Tibial nerve (tissue), 4 donors: ENCODE measurements at regions not wholly inside any gene's neighbourhood (a gene's known extent, or its start where the extent isn't known, plus 50 kb on each side); places are given as distances from the start of the nearest gene placed in this dataset.

Experiments
- DNase-seq, 2 donors: peaks; one replicate each; pipeline ENCODE4 v3.0.0-alpha.2; 2019; ENCODE audit warnings: low spot score in 2 of 2
- H3K27ac ChIP-seq, 4 donors: fragments of 200-600 bp; sonication (generic) in 3 of 4; one replicate each; pipeline ENCODE4 v1.5.1; 2017 to 2019; ENCODE audit warnings: mild to moderate bottlenecking in 1 of 4
- H3K27me3 ChIP-seq, 2 donors: fragments of 200-600 bp; sonication (generic) in 1 of 2; one replicate each; pipeline versions ENCODE4 v1.5.1 to v1.6.0; 2017 to 2019
- H3K36me3 ChIP-seq, 3 donors: fragments of 200-600 bp; sonication (generic); one replicate each; pipeline ENCODE4 v1.5.1; 2018 to 2019
- H3K4me1 ChIP-seq, 4 donors: fragments of 200-600 bp; sonication (generic) in 3 of 4; one replicate each; pipeline ENCODE4 v1.5.1; 2017 to 2019
- H3K4me3 ChIP-seq, 4 donors: fragments of 200-600 bp; sonication (generic) in 3 of 4; one replicate each; pipeline ENCODE4 v1.5.1; 2017 to 2019; ENCODE audit warnings: mild to moderate bottlenecking in 1 of 4, moderate library complexity in 1 of 4
- H3K9me3 ChIP-seq, 4 donors: fragments of 200-600 bp; sonication (generic) in 3 of 4; one replicate each; pipeline ENCODE4 v1.5.1; 2017 to 2019
- EP300 ChIP-seq, 2 donors: sonication (generic); formaldehyde crosslinking; IDR thresholded peaks; one replicate each; pipeline ENCODE4 v1.6.1; 2017; ENCODE audit warnings: antibody characterized with exemption in 2 of 2, mild to moderate bottlenecking in 1 of 2
- POLR2A ChIP-seq, 2 donors: fragments of 450-650 bp; IDR thresholded peaks; one replicate each; pipeline ENCODE4 v1.6.1; 2017; ENCODE audit warnings: antibody characterized with exemption in 2 of 2, mild to moderate bottlenecking in 2 of 2, moderate library complexity in 2 of 2
- WGBS, 2 donors: methylation state at CpG; one replicate each; pipeline ENCODE4 v1.1.5; 2018; 5-methylcytosine and 5-hydroxymethylcytosine counted together
- TF ChIP-seq, protein P1 (sequence below), 5 experiments: fragments of 200-600 bp in 3 of 5; fragments of 450-650 bp in 2 of 5; sonication (generic) in 3 of 5; IDR thresholded peaks; one replicate each; pipeline ENCODE4 v1.5.1; 2016 to 2019; ENCODE audit warnings: antibody characterized with exemption in 5 of 5, mild to moderate bottlenecking in 3 of 5, moderate library complexity in 2 of 5

DNA sequence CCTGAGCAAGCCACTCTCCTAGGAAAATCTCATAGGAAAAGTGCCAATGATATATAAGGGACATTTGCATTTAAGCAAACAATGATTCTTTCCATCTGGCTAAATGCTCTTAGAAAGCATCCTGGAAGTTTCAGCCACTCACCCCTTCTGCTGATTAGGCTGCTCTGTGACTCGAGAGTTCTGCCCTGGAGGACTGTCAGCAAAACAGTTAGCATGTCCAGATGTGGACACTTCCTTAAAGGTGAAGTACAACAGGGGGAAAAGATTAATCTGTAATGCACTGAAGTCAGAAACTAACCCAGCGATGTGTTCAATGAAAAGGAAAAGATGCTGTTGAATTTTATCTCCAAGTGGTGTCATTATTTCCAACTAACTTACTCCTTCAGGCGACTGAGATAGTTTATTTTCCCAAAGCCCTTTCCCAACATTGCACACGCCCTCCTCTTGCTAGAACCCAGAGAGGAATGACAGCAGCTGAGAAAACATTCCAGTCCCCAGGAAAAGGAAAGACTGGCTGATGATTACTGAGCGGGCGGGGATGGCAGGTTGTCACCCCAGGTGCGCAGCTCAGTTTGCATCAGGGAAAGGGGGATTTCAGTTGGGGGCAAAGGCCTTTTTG is 214.0 kb downstream of the SS18 start:
- WGBS, 2 donors, result 45 to 50% methylated on average over 7 of the region's 7 CpGs
- TF ChIP-seq, protein P1, sequence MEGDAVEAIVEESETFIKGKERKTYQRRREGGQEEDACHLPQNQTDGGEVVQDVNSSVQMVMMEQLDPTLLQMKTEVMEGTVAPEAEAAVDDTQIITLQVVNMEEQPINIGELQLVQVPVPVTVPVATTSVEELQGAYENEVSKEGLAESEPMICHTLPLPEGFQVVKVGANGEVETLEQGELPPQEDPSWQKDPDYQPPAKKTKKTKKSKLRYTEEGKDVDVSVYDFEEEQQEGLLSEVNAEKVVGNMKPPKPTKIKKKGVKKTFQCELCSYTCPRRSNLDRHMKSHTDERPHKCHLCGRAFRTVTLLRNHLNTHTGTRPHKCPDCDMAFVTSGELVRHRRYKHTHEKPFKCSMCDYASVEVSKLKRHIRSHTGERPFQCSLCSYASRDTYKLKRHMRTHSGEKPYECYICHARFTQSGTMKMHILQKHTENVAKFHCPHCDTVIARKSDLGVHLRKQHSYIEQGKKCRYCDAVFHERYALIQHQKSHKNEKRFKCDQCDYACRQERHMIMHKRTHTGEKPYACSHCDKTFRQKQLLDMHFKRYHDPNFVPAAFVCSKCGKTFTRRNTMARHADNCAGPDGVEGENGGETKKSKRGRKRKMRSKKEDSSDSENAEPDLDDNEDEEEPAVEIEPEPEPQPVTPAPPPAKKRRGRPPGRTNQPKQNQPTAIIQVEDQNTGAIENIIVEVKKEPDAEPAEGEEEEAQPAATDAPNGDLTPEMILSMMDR (IDR thresholded peaks at IDR 0.05), result no peak
- TF ChIP-seq EP300 (IDR thresholded peaks at IDR 0.05), result peak in 1 of 2 donors; percentile 11
- no peak overlapping the region for H3K27ac ChIP-seq
- H3K36me3 ChIP-seq, result no peaks in the 10 kb centered on the region
- DNase-seq, result peak in 1 of 2 donors; percentile 7
- H3K27me3 ChIP-seq, result no peaks in the 10 kb centered on the region
- H3K9me3 ChIP-seq, result peaks cover 0 to 5% (median 0%) of the 10 kb centered on the region in 4 donors
- no peak overlapping the region for H3K4me3 ChIP-seq
- no peaks in the 10 kb centered on the region for H3K4me1 ChIP-seq

DNA sequence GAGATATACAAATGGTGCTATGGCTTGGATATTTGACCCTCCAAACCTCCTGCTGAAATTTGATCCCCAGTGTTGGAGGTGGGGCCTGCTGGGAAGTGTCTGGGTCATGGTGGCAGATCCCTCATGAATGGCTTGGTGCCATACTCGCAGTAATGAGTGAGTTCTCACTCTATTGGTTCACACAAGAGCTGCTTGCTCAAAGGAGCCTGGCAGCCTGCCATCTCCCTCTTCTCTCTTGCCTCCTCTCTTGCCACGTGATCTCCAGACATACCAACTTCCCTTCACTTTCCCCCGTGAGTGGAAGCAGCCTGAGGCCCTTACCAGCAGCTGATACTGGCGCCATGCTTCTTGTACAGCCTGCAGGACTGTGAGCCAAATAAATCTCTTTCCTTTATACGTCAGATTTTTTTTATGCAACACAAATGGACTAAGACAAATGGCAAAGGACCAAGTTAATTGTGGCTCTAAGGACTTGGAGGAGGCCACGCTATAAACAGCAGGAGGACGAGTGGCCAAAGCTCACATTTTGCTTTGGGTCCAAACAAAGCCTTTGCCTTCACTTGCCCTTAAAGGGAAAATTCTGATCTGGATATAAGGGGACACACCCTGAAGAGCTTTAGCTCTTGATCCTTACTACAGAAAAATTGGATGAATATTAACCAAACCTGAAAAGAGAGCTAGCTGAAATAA is 214.7 kb downstream of the SS18 start:
- WGBS, 2 donors, result 51 to 52% methylated on average over 7 of the region's 7 CpGs
- DNase-seq, result no peak
- Histone ChIP-seq H3K36me3 (no peaks in the 10 kb centered on the region), H3K4me1 (no peaks in the 10 kb centered on the region), H3K27ac (no peak overlapping the region), H3K4me3 (no peak overlapping the region), H3K27me3 (no peaks in the 10 kb centered on the region), H3K9me3 (peaks cover 0 to 5% (median 0%) of the 10 kb centered on the region in 4 donors)
- TF ChIP-seq EP300 (IDR thresholded peaks at IDR 0.05) (no peak), POLR2A (IDR thresholded peaks at IDR 0.05) (no peak)
- TF ChIP-seq, protein P1 (IDR thresholded peaks at IDR 0.05), result no peak

DNA sequence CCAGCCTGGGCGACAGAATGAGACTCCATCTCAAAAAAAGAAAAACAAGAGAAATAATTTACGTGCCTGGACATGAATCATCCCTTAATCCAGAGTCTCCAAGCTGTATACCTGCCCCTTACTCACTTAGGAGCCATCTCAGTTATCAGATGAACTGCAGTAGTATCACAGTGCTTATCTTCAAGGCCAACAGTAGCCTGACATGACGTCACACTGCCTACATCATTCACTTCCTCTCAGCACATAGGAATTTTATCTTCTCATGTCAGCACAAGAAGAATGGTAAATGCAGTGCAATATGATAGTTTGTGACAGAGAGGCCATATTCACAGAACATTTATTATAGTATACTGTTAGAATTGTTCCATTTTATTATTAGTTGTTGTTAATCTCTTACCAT is 216.6 kb downstream of the SS18 start:
- no peak overlapping the region for H3K4me3 ChIP-seq
- H3K27ac ChIP-seq, result no peak overlapping the region
- H3K9me3 ChIP-seq, result peaks cover 0 to 5% (median 0%) of the 10 kb centered on the region in 4 donors
- no peak for DNase-seq
- no peaks in the 10 kb centered on the region for H3K4me1 ChIP-seq
- WGBS, 2 donors, result 73 to 84% methylated on average over 3 of the region's 3 CpGs
- no peaks in the 10 kb centered on the region for H3K36me3 ChIP-seq
- no peaks in the 10 kb centered on the region for H3K27me3 ChIP-seq
- no peak for TF ChIP-seq POLR2A (IDR thresholded peaks at IDR 0.05)
- TF ChIP-seq, protein P1 (IDR thresholded peaks at IDR 0.05), result no peak
- no peak for TF ChIP-seq EP300 (IDR thresholded peaks at IDR 0.05)

DNA sequence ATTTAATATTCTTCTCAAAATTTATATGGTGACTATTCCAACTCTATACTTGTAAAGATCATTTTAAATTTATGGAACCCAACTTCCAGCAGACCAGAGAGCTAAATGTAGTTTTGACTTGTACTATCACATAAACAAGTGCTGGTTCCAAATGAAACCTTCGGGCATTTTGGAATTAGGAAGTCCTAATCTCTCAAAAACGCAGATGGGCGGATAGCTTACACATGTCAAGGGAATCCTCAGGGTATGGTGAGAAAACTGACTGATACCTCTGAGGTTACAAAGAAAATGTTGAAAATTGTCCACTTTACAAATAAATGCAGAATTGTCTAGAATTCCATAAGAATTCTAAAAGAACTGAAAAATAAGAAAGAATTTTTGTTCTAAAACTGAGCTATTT is 224.1 kb downstream of the SS18 start:
- H3K9me3 ChIP-seq, result no peaks in the 10 kb centered on the region
- H3K27ac ChIP-seq, result no peak overlapping the region
- H3K4me1 ChIP-seq, result peaks cover 0 to 5% (median 0%) of the 10 kb centered on the region in 4 donors
- DNase-seq, result no peak
- WGBS, 2 donors, result 59 to 77% methylated on average over 3 of the region's 3 CpGs
- no peaks in the 10 kb centered on the region for H3K27me3 ChIP-seq
- no peaks in the 10 kb centered on the region for H3K36me3 ChIP-seq
- TF ChIP-seq, protein P1 (IDR thresholded peaks at IDR 0.05), result no peak
- TF ChIP-seq POLR2A (IDR thresholded peaks at IDR 0.05) (no peak), EP300 (IDR thresholded peaks at IDR 0.05) (no peak)
- no peak overlapping the region for H3K4me3 ChIP-seq

DNA sequence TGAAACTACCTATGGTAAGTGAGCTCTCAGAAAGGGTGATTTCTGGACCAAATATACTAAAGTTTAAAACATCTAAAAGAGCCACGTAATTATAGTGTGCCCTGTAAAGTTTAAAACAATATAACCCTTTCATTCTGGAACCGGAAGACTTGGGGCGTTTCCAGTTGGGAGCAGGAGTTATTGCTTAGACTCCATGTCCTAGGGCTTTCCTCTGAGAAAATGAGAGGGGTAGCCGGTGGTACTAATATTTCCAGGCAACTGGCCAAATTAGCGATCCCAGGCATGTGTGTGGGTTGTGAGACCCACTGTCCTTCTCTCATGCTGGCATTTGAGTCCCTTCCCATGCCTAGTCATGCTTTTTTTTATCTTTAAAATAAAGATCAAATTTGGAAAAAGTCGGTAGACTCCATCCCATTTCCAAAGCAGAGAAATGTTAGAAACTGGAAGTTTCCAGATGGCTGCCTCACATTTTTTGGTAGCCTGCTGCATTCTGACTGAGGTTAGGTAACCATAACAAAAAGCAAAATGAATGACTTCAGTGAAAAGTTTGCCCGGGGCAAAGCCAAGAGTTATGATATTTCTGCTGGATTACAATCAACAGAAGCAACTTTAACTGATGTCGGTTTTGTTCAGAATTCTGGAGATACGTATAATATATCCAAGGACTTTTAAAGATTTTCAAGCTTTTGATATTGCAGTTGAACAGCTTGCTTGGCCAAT is 227.4 kb downstream of the SS18 start:
- no peak for TF ChIP-seq EP300 (IDR thresholded peaks at IDR 0.05)
- TF ChIP-seq, protein P1 (IDR thresholded peaks at IDR 0.05), result no peak
- Histone ChIP-seq H3K9me3 (no peaks in the 10 kb centered on the region), H3K4me1 (peaks cover 0 to 5% (median 0%) of the 10 kb centered on the region in 4 donors), H3K27me3 (no peaks in the 10 kb centered on the region), H3K4me3 (no peak overlapping the region), H3K27ac (no peak overlapping the region), H3K36me3 (no peaks in the 10 kb centered on the region)
- no peak for DNase-seq
- WGBS, 2 donors, result 31 to 34% methylated on average over 9 of the region's 9 CpGs
